CD14-positive monocyte (primary cell): ENCODE measurements at regions not wholly inside any gene's neighbourhood (a gene's known extent, or its start where the extent isn't known, plus 50 kb on each side); places are given as distances from the start of the nearest gene placed in this dataset. TPM values are rescaled to one million over a fixed set of nuclear protein-coding genes. Genes with fewer than 3 reads are reported as not detected.

Experiments used
- DNase-seq, 3 donors: peaks; one replicate each; pipeline ENCODE4 v3.0.0-alpha.2; 2011 to 2022
- H2AFZ ChIP-seq: 2 replicates; pipeline ENCODE4 v1.6.0; 2012; ENCODE audit warnings: mild to moderate bottlenecking, low read depth, low read length, inconsistent platforms; ENCODE audit not compliant: insufficient read depth, poor library complexity, severe bottlenecking
- H3K27ac ChIP-seq, 2 donors: 1 replicate in 1 of 2; 2 replicates in 1 of 2; pipeline ENCODE4 v1.5.1; 2012 to 2013; ENCODE audit warnings: low read length in 2 of 2, control low read depth in 1 of 2, inconsistent platforms in 1 of 2, low read depth in 1 of 2, mild to moderate bottlenecking in 1 of 2
- H3K27me3 ChIP-seq, 2 donors: one replicate each; pipeline versions ENCODE4 v1.6.0 to v1.6.1; 2011 to 2013; ENCODE audit warnings: low read length in 2 of 2; ENCODE audit not compliant: control insufficient read depth in 2 of 2, insufficient read depth in 2 of 2
- H3K36me3 ChIP-seq, 2 donors: replicated peaks in 1 of 2; 1 replicate in 1 of 2; 2 replicates in 1 of 2; pipeline versions ENCODE4 v1.5.1 to v1.6.1; 2012 to 2013; ENCODE audit warnings: low read length in 2 of 2, control low read depth in 1 of 2, inconsistent platforms in 1 of 2, mild to moderate bottlenecking in 1 of 2; ENCODE audit not compliant: insufficient read depth in 2 of 2, control insufficient read depth in 1 of 2
- H3K4me1 ChIP-seq, 2 donors: 1 replicate in 1 of 2; 2 replicates in 1 of 2; pipeline versions ENCODE4 v1.5.1 to v1.6.1; 2012 to 2013; ENCODE audit warnings: low read length in 2 of 2, control low read depth in 1 of 2, inconsistent platforms in 1 of 2, mild to moderate bottlenecking in 1 of 2, moderate library complexity in 1 of 2; ENCODE audit not compliant: insufficient read depth in 2 of 2, control insufficient read depth in 1 of 2
- H3K4me2 ChIP-seq: replicated peaks from 2 replicates; pipeline ENCODE3; 2012; ENCODE audit warnings: low read length, moderate library complexity, mild to moderate bottlenecking; ENCODE audit not compliant: poor library complexity, severe bottlenecking; ENCODE audit errors: extremely low read depth
- H3K4me3 ChIP-seq, 3 experiments: fragments of 200-600 bp in 1 of 3; sonication (generic) in 1 of 3; replicated peaks in 1 of 3; 1 replicate in 2 of 3; 2 replicates in 1 of 3; pipeline ENCODE4 v1.5.1; 2011 to 2013; ENCODE audit warnings: low read length in 3 of 3, mild to moderate bottlenecking in 3 of 3, control low read depth in 2 of 3, low read depth in 2 of 3, inconsistent platforms in 1 of 3, moderate library complexity in 1 of 3
- H3K79me2 ChIP-seq: 2 replicates; pipeline ENCODE4 v1.6.0; 2012; ENCODE audit warnings: mild to moderate bottlenecking, control low read depth, inconsistent platforms, low read length, moderate library complexity; ENCODE audit not compliant: insufficient read depth
- H3K9ac ChIP-seq: 2 replicates; pipeline ENCODE4 v1.6.0; 2017; ENCODE audit warnings: low read length, mild to moderate bottlenecking; ENCODE audit not compliant: insufficient read depth, poor library complexity, severe bottlenecking
- H3K9me3 ChIP-seq, 2 donors: replicated peaks in 1 of 2; 1 replicate in 1 of 2; 2 replicates in 1 of 2; pipeline versions ENCODE4 v1.5.1 to v1.6.1; 2012 to 2013; ENCODE audit warnings: low read length in 2 of 2, control low read depth in 1 of 2; ENCODE audit not compliant: control insufficient read depth in 1 of 2, insufficient read depth in 1 of 2
- H4K20me1 ChIP-seq: 2 replicates; pipeline ENCODE4 v1.6.0; 2012; ENCODE audit warnings: mild to moderate bottlenecking, low read length, control low read depth, moderate library complexity; ENCODE audit not compliant: insufficient read depth
- H3K27ac Mint-ChIP-seq, 7 donors: one replicate each; pipeline ENCODE4 v1.8.0; 2020; ENCODE audit warnings: mild to moderate bottlenecking in 7 of 7, mixed read lengths in 7 of 7, moderate library complexity in 6 of 7, inconsistent platforms in 2 of 7
- H3K27me3 Mint-ChIP-seq, 3 donors: one replicate each; pipeline ENCODE4 v1.8.0; 2021 to 2022; ENCODE audit warnings: low read depth in 3 of 3, mild to moderate bottlenecking in 3 of 3, mixed read lengths in 3 of 3, moderate library complexity in 3 of 3, inconsistent platforms in 1 of 3
- H3K36me3 Mint-ChIP-seq, 2 donors: one replicate each; pipeline ENCODE4 v1.8.0; 2020; ENCODE audit warnings: mixed read lengths in 2 of 2, inconsistent platforms in 1 of 2, mild to moderate bottlenecking in 1 of 2
- H3K4me1 Mint-ChIP-seq: one replicate; pipeline ENCODE4 v1.8.0; 2020; ENCODE audit warnings: mild to moderate bottlenecking, mixed read lengths
- H3K4me3 Mint-ChIP-seq, 2 donors: one replicate each; pipeline ENCODE4 v1.8.0; 2020; ENCODE audit warnings: mild to moderate bottlenecking in 2 of 2, mixed read lengths in 2 of 2, moderate library complexity in 1 of 2
- H3K9me3 Mint-ChIP-seq, 7 donors: one replicate each; pipeline ENCODE4 v1.8.0; 2020 to 2022; ENCODE audit warnings: mixed read lengths in 7 of 7, mild to moderate bottlenecking in 6 of 7, moderate library complexity in 6 of 7, inconsistent platforms in 2 of 7
- WGBS: methylation state at CpG from one replicate; pipeline ENCODE4 v1.1.5; 2013; ENCODE audit warnings: missing lambda C conversion rate; ENCODE audit not compliant: insufficient coverage; 5-methylcytosine and 5-hydroxymethylcytosine counted together
- intact Hi-C, 2 donors: fragments of 100-400 bp; cut with micrococcal nuclease; formaldehyde crosslinking; loops; one replicate each; pipeline versions ENCODE4 v1.15.0 to v1.15.1; 2023
- small RNA-seq: library from RNA; depleted of rRNA; stranded (forward); fragments of <200 nt; gene quantifications from one replicate; pipeline ENCODE3, GENCODE V24; 2012; ENCODE audit warnings: low read depth; ENCODE audit not compliant: insufficient read length
- TF ChIP-seq, protein P1 (sequence below): fragments of 200-600 bp; IDR thresholded peaks from one replicate; pipeline ENCODE4 v1.8.0; 2022; ENCODE audit warnings: antibody characterized with exemption, mild to moderate bottlenecking

DNA sequence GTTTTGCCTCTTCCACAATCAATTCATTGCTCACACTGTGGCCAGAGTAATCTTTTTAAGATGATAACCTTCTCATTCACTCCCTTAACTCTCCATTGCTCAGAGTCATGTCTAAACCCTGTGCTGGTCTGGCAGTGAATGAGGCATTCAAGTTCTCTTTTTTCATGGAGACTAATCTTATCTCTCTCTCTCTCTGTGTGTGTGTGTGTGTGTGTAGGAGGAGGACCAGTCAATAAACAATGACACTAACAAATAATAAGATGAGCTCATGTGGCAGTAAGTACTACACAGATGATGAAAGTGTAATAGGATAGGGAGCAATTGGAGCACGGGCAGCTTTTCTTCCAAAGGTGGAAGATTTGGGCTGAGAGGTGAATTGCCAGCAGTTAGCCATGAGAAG lies 122.0 kb upstream of the B3GALT2 start:
- Histone ChIP-seq H3K27ac (no peak overlapping the region), H2AFZ (no peak overlapping the region), H3K27me3 (no peaks in the 10 kb centered on the region), H3K9ac (no peak overlapping the region), H3K9me3 (peaks cover 0 to 2% of the 10 kb centered on the region in 2 donors), H4K20me1 (no peaks in the 10 kb centered on the region), H3K4me1 (no peaks in the 10 kb centered on the region), H3K79me2 (no peaks in the 10 kb centered on the region), H3K4me3 (no peak overlapping the region), H3K4me2 (no peak overlapping the region), H3K36me3 (no peaks in the 10 kb centered on the region)
- TF ChIP-seq, protein P1, sequence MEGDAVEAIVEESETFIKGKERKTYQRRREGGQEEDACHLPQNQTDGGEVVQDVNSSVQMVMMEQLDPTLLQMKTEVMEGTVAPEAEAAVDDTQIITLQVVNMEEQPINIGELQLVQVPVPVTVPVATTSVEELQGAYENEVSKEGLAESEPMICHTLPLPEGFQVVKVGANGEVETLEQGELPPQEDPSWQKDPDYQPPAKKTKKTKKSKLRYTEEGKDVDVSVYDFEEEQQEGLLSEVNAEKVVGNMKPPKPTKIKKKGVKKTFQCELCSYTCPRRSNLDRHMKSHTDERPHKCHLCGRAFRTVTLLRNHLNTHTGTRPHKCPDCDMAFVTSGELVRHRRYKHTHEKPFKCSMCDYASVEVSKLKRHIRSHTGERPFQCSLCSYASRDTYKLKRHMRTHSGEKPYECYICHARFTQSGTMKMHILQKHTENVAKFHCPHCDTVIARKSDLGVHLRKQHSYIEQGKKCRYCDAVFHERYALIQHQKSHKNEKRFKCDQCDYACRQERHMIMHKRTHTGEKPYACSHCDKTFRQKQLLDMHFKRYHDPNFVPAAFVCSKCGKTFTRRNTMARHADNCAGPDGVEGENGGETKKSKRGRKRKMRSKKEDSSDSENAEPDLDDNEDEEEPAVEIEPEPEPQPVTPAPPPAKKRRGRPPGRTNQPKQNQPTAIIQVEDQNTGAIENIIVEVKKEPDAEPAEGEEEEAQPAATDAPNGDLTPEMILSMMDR, result no peak
- Mint-ChIP-seq H3K27me3 (peaks cover 0 to 3% (median 0%) of the 10 kb centered on the region in 3 donors), H3K36me3 (no peaks in the 10 kb centered on the region), H3K4me1 (no peaks in the 10 kb centered on the region), H3K27ac (no peak overlapping the region), H3K9me3 (peaks cover 2 to 8% (median 4%) of the 10 kb centered on the region in 7 donors), H3K4me3 (no peak overlapping the region)
- intact Hi-C loops, result no loop called here
- 100% methylated on average over 1 of the region's 1 CpG for WGBS
- DNase-seq, result no peak

GRCh38 chr1:193306430-193306829 lies 120.0 kb upstream of the B3GALT2 start:
- Histone ChIP-seq H2AFZ (no peak overlapping the region), H3K4me1 (no peaks in the 10 kb centered on the region), H3K4me2 (no peak overlapping the region), H3K4me3 (no peak overlapping the region), H4K20me1 (no peaks in the 10 kb centered on the region), H3K27ac (no peak overlapping the region), H3K36me3 (no peaks in the 10 kb centered on the region), H3K79me2 (no peaks in the 10 kb centered on the region), H3K27me3 (no peaks in the 10 kb centered on the region), H3K9me3 (no peaks in the 10 kb centered on the region), H3K9ac (no peak overlapping the region)
- DNase-seq, result no peak
- H3K27ac Mint-ChIP-seq, result no peak overlapping the region
- intact Hi-C loops, result no loop called here
- no peaks in the 10 kb centered on the region for H3K36me3 Mint-ChIP-seq
- 92% methylated on average over 1 of the region's 2 CpGs for WGBS
- no peak overlapping the region for H3K4me3 Mint-ChIP-seq
- peaks cover 0 to 5% (median 2%) of the 10 kb centered on the region in 7 donors for H3K9me3 Mint-ChIP-seq
- TF ChIP-seq, protein P1, result no peak
- H3K4me1 Mint-ChIP-seq, result peaks cover 2% of the 10 kb centered on the region
- no peaks in the 10 kb centered on the region for H3K27me3 Mint-ChIP-seq

Small RNA genes lying in the stretch of these regions (small RNA-seq; reads per million reads assigned to genes)
- gene RNU6-983P, result not detected
